Endothelial cell of umbilical vein (primary cell): ENCODE measurements at regions not wholly inside any gene's neighbourhood (a gene's known extent, or its start where the extent isn't known, plus 50 kb on each side); places are given as distances from the start of the nearest gene placed in this dataset.

Source experiments
- CTCF ChIP-seq, 2 donors: IDR thresholded peaks; 1 replicate in 1 of 2; 2 replicates in 1 of 2; pipeline ENCODE4 v1.5.1; 2011; ENCODE audit warnings: low read length in 2 of 2, mild to moderate bottlenecking in 2 of 2, moderate library complexity in 2 of 2, control low read depth in 1 of 2, inconsistent platforms in 1 of 2, low read depth in 1 of 2; ENCODE audit not compliant: insufficient read depth in 1 of 2; ENCODE audit errors: extremely low read depth in 1 of 2
- EZH2 ChIP-seq: IDR thresholded peaks from 2 replicates; pipeline ENCODE4 v1.6.1; 2012; ENCODE audit warnings: borderline replicate concordance, low read depth, mild to moderate bottlenecking, moderate library complexity, low read length, inconsistent platforms; ENCODE audit not compliant: severe bottlenecking
- FOS ChIP-seq: IDR thresholded peaks from 2 replicates; pipeline ENCODE4 v1.6.1; 2011; ENCODE audit warnings: mild to moderate bottlenecking, low read length, moderate library complexity, borderline replicate concordance; ENCODE audit not compliant: insufficient read depth
- GATA2 ChIP-seq: IDR thresholded peaks from 2 replicates; pipeline ENCODE4 v1.7.0; 2011; ENCODE audit warnings: low read depth, mild to moderate bottlenecking, moderate library complexity, mixed read lengths, low read length; ENCODE audit not compliant: insufficient read length, insufficient read depth
- JUN ChIP-seq: IDR thresholded peaks from 2 replicates; pipeline ENCODE4 v1.6.1; 2011; ENCODE audit warnings: borderline replicate concordance, low read depth; ENCODE audit not compliant: insufficient read length, insufficient read depth
- MYC ChIP-seq: IDR thresholded peaks from one replicate; pipeline ENCODE4 v1.6.1; 2011; ENCODE audit warnings: mild to moderate bottlenecking, low read depth, low read length
- POLR2A ChIP-seq: IDR thresholded peaks from 2 replicates; pipeline ENCODE4 v1.6.1; 2012; ENCODE audit warnings: low read depth, mild to moderate bottlenecking, control low read depth, low read length
- POLR2AphosphoS5 ChIP-seq: IDR thresholded peaks from 2 replicates; pipeline ENCODE4 v1.6.1; 2012; ENCODE audit warnings: low read depth, mild to moderate bottlenecking, control low read depth, low read length, moderate library complexity; ENCODE audit not compliant: insufficient read depth
- TF ChIP-seq, protein P1 (sequence below): IDR thresholded peaks from 2 replicates; pipeline ENCODE4 v1.6.1; 2011; ENCODE audit not compliant: insufficient read depth, insufficient read length

- TF ChIP-seq CTCF (IDR thresholded peaks at IDR 0.05; ENCODE audit: extremely low read depth in 1 of 2, insufficient read depth in 1 of 2, low read depth in 1 of 2, low read length in 2 of 2): no peak
- no peak for TF ChIP-seq FOS
- TF ChIP-seq POLR2A: no peak
- TF ChIP-seq, protein P1, sequence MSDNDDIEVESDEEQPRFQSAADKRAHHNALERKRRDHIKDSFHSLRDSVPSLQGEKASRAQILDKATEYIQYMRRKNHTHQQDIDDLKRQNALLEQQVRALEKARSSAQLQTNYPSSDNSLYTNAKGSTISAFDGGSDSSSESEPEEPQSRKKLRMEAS: no peak
- TF ChIP-seq POLR2AphosphoS5: no peak
- TF ChIP-seq GATA2: no peak
- no peak for TF ChIP-seq JUN
- no peak for TF ChIP-seq EZH2
- TF ChIP-seq MYC: no peak
These were observed 301.5 kb upstream of the CDH5 start for GRCh38 chr16:66064801-66065530.
